ENCODE measurements at regions not wholly inside any gene's neighbourhood (a gene's known extent, or its start where the extent isn't known, plus 50 kb on each side); places are given as distances from the start of the nearest gene placed in this dataset.
"Not testable (repeated sequence)": the region's sequence is repeated elsewhere in the genome, so short reads cannot be mapped to it uniquely, and the experiment has no call there.

DNA sequence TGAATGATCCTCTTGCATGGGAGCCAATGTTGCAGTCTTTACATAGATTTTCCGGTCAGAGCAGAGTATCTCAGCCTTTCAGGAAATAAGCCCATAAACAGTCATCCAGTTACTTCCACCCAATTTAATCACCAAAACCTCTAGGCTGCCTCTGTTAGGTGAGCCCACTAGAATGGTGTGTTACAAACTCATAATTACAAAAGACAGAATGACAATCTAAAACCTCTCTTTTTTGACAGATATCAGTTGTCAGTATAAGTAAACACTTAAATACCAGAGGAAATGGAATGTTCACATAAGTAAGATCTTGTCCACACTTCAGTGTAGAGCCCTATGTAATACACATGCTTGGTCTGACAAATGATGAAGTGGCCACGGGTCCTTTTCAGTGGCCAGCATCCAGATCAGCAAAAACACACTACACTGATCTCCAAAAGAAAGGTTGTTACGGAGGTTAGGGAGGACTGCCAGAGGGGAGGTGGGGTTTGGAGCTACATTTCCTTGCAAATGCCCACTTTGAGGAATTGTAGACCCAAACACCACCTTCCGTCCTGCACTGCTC, 71.3 kb upstream of the FBXO28 start:
- CTCF ChIA-PET: interaction anchor here (1.4 kb wide), 1 partner anchor 8 kb away, joined by 4 read pairs; no protein-coding TSS in a partner anchor
- no peak overlapping the region for H3K27ac Mint-ChIP-seq
- intact Hi-C loops (cut with micrococcal nuclease): no loop called here
- no peak for DNase-seq
- no peaks in the 10 kb centered on the region for H3K9me3 Mint-ChIP-seq
- no peak overlapping the region for H3K4me3 Mint-ChIP-seq
- peaks cover 9% of the 10 kb centered on the region for H3K27me3 Mint-ChIP-seq
- no peaks in the 10 kb centered on the region for H3K36me3 Mint-ChIP-seq
- no peaks in the 10 kb centered on the region for H3K4me1 Mint-ChIP-seq (ENCODE audit: low read depth)
- POLR2A ChIA-PET: no interaction called here

DNA sequence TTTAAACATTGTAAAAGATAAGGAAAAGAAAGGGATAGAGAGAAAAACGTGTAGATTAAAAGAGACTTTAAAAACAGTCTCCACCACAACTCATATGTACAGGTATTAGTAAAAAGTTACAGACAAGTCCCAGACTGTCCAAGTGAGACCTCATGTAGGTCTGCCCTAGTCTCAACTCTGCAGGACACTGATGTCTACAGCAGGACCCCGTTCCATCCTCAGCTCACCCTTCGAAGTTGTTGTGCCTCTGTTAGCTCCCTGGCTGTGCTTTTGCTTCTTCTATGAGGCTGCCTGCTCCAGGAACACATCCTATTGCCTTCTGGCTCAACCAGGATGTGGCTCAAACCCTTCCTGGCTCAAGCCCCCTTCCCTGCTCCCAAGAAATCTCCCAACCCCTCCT, 72.9 kb upstream of the FBXO28 start:
- no peaks in the 10 kb centered on the region for H3K36me3 Mint-ChIP-seq
- H3K4me3 Mint-ChIP-seq: no peak overlapping the region
- no peak for DNase-seq
- H3K4me1 Mint-ChIP-seq (ENCODE audit: low read depth): no peaks in the 10 kb centered on the region
- H3K27me3 Mint-ChIP-seq: peaks cover 12% of the 10 kb centered on the region
- H3K9me3 Mint-ChIP-seq: no peaks in the 10 kb centered on the region
- intact Hi-C loops (cut with micrococcal nuclease): no loop called here
- CTCF ChIA-PET: interaction anchor here (1.4 kb wide), 1 partner anchor 10 kb away, joined by 4 read pairs; no protein-coding TSS in a partner anchor
- no peak overlapping the region for H3K27ac Mint-ChIP-seq
- POLR2A ChIA-PET: no interaction called here

- CTCF ChIA-PET; H3K36me3 Mint-ChIP-seq; H3K4me1 Mint-ChIP-seq (ENCODE audit: low read depth); H3K9me3 Mint-ChIP-seq; intact Hi-C loops (cut with micrococcal nuclease); DNase-seq; H3K27ac Mint-ChIP-seq; H3K4me3 Mint-ChIP-seq; POLR2A ChIA-PET: not testable (repeated sequence)
- H3K27me3 Mint-ChIP-seq: peaks cover 12% of the 10 kb centered on the region
Measured at GRCh38 chr1:224040423-224040822, 73.5 kb upstream of the FBXO28 start.

DNA sequence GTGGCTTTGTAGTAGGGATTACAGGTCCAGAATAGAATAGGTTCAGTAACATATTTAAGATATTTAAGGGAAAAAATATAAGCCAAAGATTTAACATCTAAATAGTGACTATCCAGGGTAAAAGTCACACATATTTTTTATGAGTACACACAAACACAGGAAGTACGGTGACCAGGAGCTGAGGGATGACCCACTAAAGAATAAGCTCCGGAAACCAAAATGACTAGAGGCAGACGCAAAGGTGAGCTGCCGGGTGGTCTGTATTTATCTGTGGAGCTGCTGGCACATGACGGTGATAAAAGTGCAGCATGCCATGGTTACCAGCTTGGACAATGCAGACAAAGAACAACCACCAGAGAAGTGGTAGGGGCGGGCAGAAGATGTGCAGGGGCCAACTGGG, 73.9 kb upstream of the FBXO28 start:
- H3K4me3 Mint-ChIP-seq; H3K9me3 Mint-ChIP-seq; DNase-seq; POLR2A ChIA-PET; H3K4me1 Mint-ChIP-seq (ENCODE audit: low read depth); CTCF ChIA-PET; intact Hi-C loops (cut with micrococcal nuclease); H3K36me3 Mint-ChIP-seq; H3K27ac Mint-ChIP-seq: not testable (repeated sequence)
- H3K27me3 Mint-ChIP-seq: peaks cover 12% of the 10 kb centered on the region

DNA sequence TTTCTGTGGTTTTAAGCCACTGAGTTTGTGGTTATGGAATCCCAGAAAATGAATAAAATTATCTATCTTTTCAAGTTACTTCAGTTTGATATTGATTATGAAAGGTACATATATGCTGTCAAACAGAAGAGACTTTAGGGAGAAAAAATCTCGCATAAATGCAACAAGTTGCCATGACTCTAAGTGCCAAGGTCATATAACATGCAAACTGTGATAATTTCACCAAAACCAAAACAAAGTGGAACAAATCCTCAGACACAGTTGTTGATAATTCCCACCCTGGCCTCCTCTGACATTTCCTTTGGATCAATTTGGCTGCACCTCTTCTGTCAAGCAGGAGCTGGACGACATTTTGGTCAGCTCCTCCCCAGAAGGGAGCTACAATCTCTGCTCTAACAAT, 75.1 kb upstream of the FBXO28 start:
- H3K27ac Mint-ChIP-seq; intact Hi-C loops (cut with micrococcal nuclease); H3K27me3 Mint-ChIP-seq; H3K4me1 Mint-ChIP-seq (ENCODE audit: low read depth); H3K4me3 Mint-ChIP-seq; DNase-seq; CTCF ChIA-PET; H3K9me3 Mint-ChIP-seq; H3K36me3 Mint-ChIP-seq; POLR2A ChIA-PET: not testable (repeated sequence)

GRCh38 chr1:224037362-224037761, 76.5 kb upstream of the FBXO28 start:
- H3K4me3 Mint-ChIP-seq; CTCF ChIA-PET; H3K9me3 Mint-ChIP-seq; H3K27me3 Mint-ChIP-seq; H3K4me1 Mint-ChIP-seq (ENCODE audit: low read depth); H3K27ac Mint-ChIP-seq; intact Hi-C loops (cut with micrococcal nuclease); DNase-seq; H3K36me3 Mint-ChIP-seq; POLR2A ChIA-PET: not testable (repeated sequence)

GRCh38 chr1:224032608-224033276, 81.2 kb upstream of the FBXO28 start:
- H3K9me3 Mint-ChIP-seq; DNase-seq; H3K27me3 Mint-ChIP-seq; H3K27ac Mint-ChIP-seq; intact Hi-C loops (cut with micrococcal nuclease); POLR2A ChIA-PET; H3K36me3 Mint-ChIP-seq; CTCF ChIA-PET; H3K4me3 Mint-ChIP-seq; H3K4me1 Mint-ChIP-seq (ENCODE audit: low read depth): not testable (repeated sequence)

- H3K27me3 Mint-ChIP-seq; H3K36me3 Mint-ChIP-seq; POLR2A ChIA-PET; H3K27ac Mint-ChIP-seq; H3K9me3 Mint-ChIP-seq; H3K4me1 Mint-ChIP-seq (ENCODE audit: low read depth); intact Hi-C loops (cut with micrococcal nuclease); DNase-seq; H3K4me3 Mint-ChIP-seq; CTCF ChIA-PET: not testable (repeated sequence)
Measured at GRCh38 chr1:224031986-224032385, 81.9 kb upstream of the FBXO28 start.

- POLR2A ChIA-PET, DNase-seq: not testable (repeated sequence)
Measured at GRCh38 chr1:224030257-224030656, 83.7 kb upstream of the FBXO28 start.

DNA sequence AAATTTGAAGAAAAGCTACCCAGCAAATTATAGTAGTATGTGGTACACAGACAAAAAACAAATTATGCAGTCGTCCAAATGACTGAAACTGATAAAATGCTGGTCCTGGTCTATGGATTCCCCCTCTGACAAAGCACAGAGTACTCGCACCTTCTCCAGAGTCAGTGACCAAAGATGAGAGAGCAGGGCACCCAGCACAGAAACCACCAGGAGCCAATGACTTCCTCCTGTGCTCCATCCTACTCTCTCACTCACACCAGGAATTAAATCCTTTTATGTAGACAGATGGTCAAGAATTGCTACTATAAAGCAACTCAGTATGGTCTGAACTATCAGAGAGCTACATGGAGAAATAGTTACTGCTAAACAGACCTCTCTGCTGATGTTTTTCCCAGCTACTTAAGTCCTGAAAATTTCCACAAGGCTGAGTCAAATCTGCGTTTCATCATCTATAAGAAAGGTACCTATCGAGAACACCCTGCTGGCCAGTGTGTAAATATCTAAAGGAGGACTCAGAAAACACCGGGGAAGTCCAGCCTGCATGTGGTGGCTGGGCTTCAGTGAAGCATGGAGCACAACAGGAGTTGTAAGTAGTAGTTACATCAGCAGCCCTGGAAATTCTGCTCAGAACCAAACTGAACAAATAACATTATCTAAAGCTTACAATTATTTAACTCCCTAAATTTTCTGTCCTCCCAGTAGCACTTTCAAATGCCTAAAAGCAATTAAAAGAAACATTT, 84.5 kb upstream of the FBXO28 start:
- CTCF ChIA-PET; H3K36me3 Mint-ChIP-seq; H3K4me1 Mint-ChIP-seq (ENCODE audit: low read depth); H3K27ac Mint-ChIP-seq; H3K4me3 Mint-ChIP-seq; H3K27me3 Mint-ChIP-seq; DNase-seq; POLR2A ChIA-PET; H3K9me3 Mint-ChIP-seq; intact Hi-C loops (cut with micrococcal nuclease): not testable (repeated sequence)

More at GRCh38 chr1:224030257-224030656, 83.7 kb upstream of the FBXO28 start:
- H3K36me3 Mint-ChIP-seq; H3K9me3 Mint-ChIP-seq; H3K4me3 Mint-ChIP-seq; H3K27me3 Mint-ChIP-seq; H3K27ac Mint-ChIP-seq; intact Hi-C loops (cut with micrococcal nuclease); CTCF ChIA-PET; H3K4me1 Mint-ChIP-seq (ENCODE audit: low read depth): not testable (repeated sequence)

- not testable (repeated sequence) for H3K4me1 Mint-ChIP-seq (ENCODE audit: low read depth); H3K27ac Mint-ChIP-seq
Measured at GRCh38 chr1:224028802-224029201, 85.1 kb upstream of the FBXO28 start.

GRCh38 chr1:224023122-224023521, 90.8 kb upstream of the FBXO28 start:
- DNase-seq; intact Hi-C loops (cut with micrococcal nuclease); H3K9me3 Mint-ChIP-seq; H3K27ac Mint-ChIP-seq; H3K36me3 Mint-ChIP-seq; H3K4me3 Mint-ChIP-seq; H3K27me3 Mint-ChIP-seq; CTCF ChIA-PET; POLR2A ChIA-PET; H3K4me1 Mint-ChIP-seq (ENCODE audit: low read depth): not testable (repeated sequence)

More at GRCh38 chr1:224028802-224029201, 85.1 kb upstream of the FBXO28 start:
- H3K4me3 Mint-ChIP-seq; DNase-seq; H3K9me3 Mint-ChIP-seq; CTCF ChIA-PET; POLR2A ChIA-PET; intact Hi-C loops (cut with micrococcal nuclease); H3K27me3 Mint-ChIP-seq; H3K36me3 Mint-ChIP-seq: not testable (repeated sequence)
